ENCODE measurements at regions not wholly inside any gene's neighbourhood (a gene's known extent, or its start where the extent isn't known, plus 50 kb on each side); places are given as distances from the start of the nearest gene placed in this dataset.

- TF ChIP-seq SIN3A (IDR thresholded peaks at IDR 0.05; ENCODE audit: borderline replicate concordance, insufficient read depth, low read length) (no peak), FOXP2 (optimal IDR thresholded peaks at IDR 0.05; ENCODE audit: borderline replicate concordance, extremely low read depth, extremely low read length, insufficient read depth) (no peak), REST (IDR thresholded peaks at IDR 0.05; ENCODE audit: insufficient read depth in 1 of 2, low read depth in 2 of 2, low read length in 2 of 2) (no peak), TAF1 (IDR thresholded peaks at IDR 0.05; ENCODE audit: borderline replicate concordance, insufficient read depth, low read length) (no peak), POLR2AphosphoS5 (IDR thresholded peaks at IDR 0.05; ENCODE audit: low read depth, low read length) (no peak)
Observed at GRCh38 chr14:104425763-104426646, 153.6 kb upstream of the C14orf180 start.

- TF ChIP-seq TAF1 (IDR thresholded peaks at IDR 0.05; ENCODE audit: borderline replicate concordance, insufficient read depth, low read length) (no peak), POLR2AphosphoS5 (IDR thresholded peaks at IDR 0.05; ENCODE audit: low read depth, low read length) (no peak), REST (IDR thresholded peaks at IDR 0.05; ENCODE audit: insufficient read depth in 1 of 2, low read depth in 2 of 2, low read length in 2 of 2) (no peak), FOXP2 (optimal IDR thresholded peaks at IDR 0.05; ENCODE audit: borderline replicate concordance, extremely low read depth, extremely low read length, insufficient read depth) (no peak), SIN3A (IDR thresholded peaks at IDR 0.05; ENCODE audit: borderline replicate concordance, insufficient read depth, low read length) (no peak)
Observed at GRCh38 chr14:104427131-104427851, 152.3 kb upstream of the C14orf180 start.

GRCh38 chr14:104428333-104428851 is 151.2 kb upstream of the C14orf180 start:
- no peak for TF ChIP-seq REST (IDR thresholded peaks at IDR 0.05; ENCODE audit: insufficient read depth in 1 of 2, low read depth in 2 of 2, low read length in 2 of 2)

GRCh38 chr14:104428860-104429259 is 150.7 kb upstream of the C14orf180 start:
- TF ChIP-seq SIN3A (IDR thresholded peaks at IDR 0.05; ENCODE audit: borderline replicate concordance, insufficient read depth, low read length) (no peak), TAF1 (IDR thresholded peaks at IDR 0.05; ENCODE audit: borderline replicate concordance, insufficient read depth, low read length) (no peak), REST (IDR thresholded peaks at IDR 0.05; ENCODE audit: insufficient read depth in 1 of 2, low read depth in 2 of 2, low read length in 2 of 2) (no peak), FOXP2 (optimal IDR thresholded peaks at IDR 0.05; ENCODE audit: borderline replicate concordance, extremely low read depth, extremely low read length, insufficient read depth) (no peak), POLR2AphosphoS5 (IDR thresholded peaks at IDR 0.05; ENCODE audit: low read depth, low read length) (no peak)
